ENCODE measurements at regions not wholly inside any gene's neighbourhood (a gene's known extent, or its start where the extent isn't known, plus 50 kb on each side); places are given as distances from the start of the nearest gene placed in this dataset.

DNA sequence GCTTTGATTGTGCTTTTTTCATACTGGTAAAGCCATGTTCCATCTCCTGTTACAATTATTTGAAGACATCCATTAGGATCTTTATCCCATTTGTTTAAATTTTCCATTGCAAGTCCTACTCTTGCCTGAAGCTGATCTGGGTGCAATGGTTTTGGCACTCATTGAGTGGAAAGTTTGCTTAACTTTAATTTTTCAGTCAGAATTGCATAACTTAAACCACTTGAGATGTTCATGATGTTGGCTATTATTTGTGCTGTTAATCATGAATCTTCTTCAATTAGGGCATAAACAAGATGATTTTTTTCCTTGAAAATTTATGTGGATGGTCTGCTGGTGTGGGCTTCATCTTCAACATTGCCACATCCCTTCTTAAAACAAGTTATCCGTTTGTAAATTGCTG, 180.1 kb downstream of the ST6GAL2 start:
- TF ChIP-seq, protein P1, sequence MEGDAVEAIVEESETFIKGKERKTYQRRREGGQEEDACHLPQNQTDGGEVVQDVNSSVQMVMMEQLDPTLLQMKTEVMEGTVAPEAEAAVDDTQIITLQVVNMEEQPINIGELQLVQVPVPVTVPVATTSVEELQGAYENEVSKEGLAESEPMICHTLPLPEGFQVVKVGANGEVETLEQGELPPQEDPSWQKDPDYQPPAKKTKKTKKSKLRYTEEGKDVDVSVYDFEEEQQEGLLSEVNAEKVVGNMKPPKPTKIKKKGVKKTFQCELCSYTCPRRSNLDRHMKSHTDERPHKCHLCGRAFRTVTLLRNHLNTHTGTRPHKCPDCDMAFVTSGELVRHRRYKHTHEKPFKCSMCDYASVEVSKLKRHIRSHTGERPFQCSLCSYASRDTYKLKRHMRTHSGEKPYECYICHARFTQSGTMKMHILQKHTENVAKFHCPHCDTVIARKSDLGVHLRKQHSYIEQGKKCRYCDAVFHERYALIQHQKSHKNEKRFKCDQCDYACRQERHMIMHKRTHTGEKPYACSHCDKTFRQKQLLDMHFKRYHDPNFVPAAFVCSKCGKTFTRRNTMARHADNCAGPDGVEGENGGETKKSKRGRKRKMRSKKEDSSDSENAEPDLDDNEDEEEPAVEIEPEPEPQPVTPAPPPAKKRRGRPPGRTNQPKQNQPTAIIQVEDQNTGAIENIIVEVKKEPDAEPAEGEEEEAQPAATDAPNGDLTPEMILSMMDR (conservative IDR thresholded peaks at IDR 0.05 in 1 of 2, IDR thresholded peaks at IDR 0.05 in 1 of 2; ENCODE audit: extremely low read depth in 1 of 2, insufficient read depth in 1 of 2, low read depth in 1 of 2, low read length in 2 of 2), result no peak
- no peak for TF ChIP-seq EZH2 (IDR thresholded peaks at IDR 0.05; ENCODE audit: borderline replicate concordance, low read length)
